PC-9 (cell line): ENCODE measurements at regions not wholly inside any gene's neighbourhood (a gene's known extent, or its start where the extent isn't known, plus 50 kb on each side); places are given as distances from the start of the nearest gene placed in this dataset.

Source experiments
- BruUV-seq: library from RNA; stranded (reverse); fragments of 400-500 nt; replicated peaks from 2 replicates; lab custom pipeline; 2021; lab: Mats Ljungman, UMichigan
- CTCF ChIA-PET: fragments of 300-600 bp; sonication (Branson Sonifier 250); formaldehyde crosslinking; loops from one replicate; lab custom pipeline; 2022; ENCODE audit warnings: antibody characterized with exemption; lab: Charles Lee
- POLR2A ChIA-PET: fragments of 300-600 bp; sonication (Branson Sonifier 250); formaldehyde crosslinking; loops from one replicate; lab custom pipeline; 2022; ENCODE audit warnings: antibody characterized with exemption; ENCODE audit not compliant: unreplicated experiment; lab: Charles Lee
- DNase-seq, 2 experiments: peaks; one replicate each; pipeline versions ENCODE4 v3.0.0 to v3.0.0-alpha.2; 2015 to 2022; ENCODE audit warnings: mixed read lengths in 1 of 2
- H2AFZ ChIP-seq: fragments of 200-600 bp; sonication (generic); 2 replicates; pipeline ENCODE4 v1.8.1; 2017; ENCODE audit warnings: antibody characterized with exemption
- H3F3A ChIP-seq: fragments of 200-600 bp; sonication (generic); 2 replicates; pipeline ENCODE4 v1.8.1; 2017; ENCODE audit warnings: antibody characterized with exemption, mild to moderate bottlenecking, low read depth; ENCODE audit not compliant: insufficient read depth
- H3K27ac ChIP-seq: fragments of 200-600 bp; sonication (generic); 2 replicates; pipeline ENCODE4 v1.6.1; 2016; ENCODE audit warnings: mixed run types
- H3K27me3 ChIP-seq: fragments of 200-600 bp; sonication (generic); 2 replicates; pipeline ENCODE4 v1.6.1; 2016; ENCODE audit warnings: low read depth, mixed run types; ENCODE audit not compliant: insufficient read depth
- H3K36me3 ChIP-seq: fragments of 200-600 bp; sonication (generic); 2 replicates; pipeline ENCODE4 v1.6.1; 2016; ENCODE audit warnings: low read depth, mixed run types
- H3K4me1 ChIP-seq: fragments of 200-600 bp; sonication (generic); replicated peaks from 2 replicates; pipeline ENCODE4 v1.6.1; 2016; ENCODE audit warnings: mixed run types; ENCODE audit not compliant: insufficient read depth
- H3K4me2 ChIP-seq: fragments of 200-600 bp; sonication (generic); 2 replicates; pipeline ENCODE4 v1.6.1; 2017; ENCODE audit warnings: mixed run types
- H3K4me3 ChIP-seq: fragments of 200-600 bp; sonication (generic); 2 replicates; pipeline ENCODE4 v1.6.1; 2016; ENCODE audit warnings: mixed run types
- H3K79me2 ChIP-seq: fragments of 200-600 bp; sonication (generic); 2 replicates; pipeline ENCODE4 v1.6.1; 2017; ENCODE audit warnings: low read depth, mixed run types
- H3K9me2 ChIP-seq: fragments of 200-600 bp; sonication (generic); 2 replicates; pipeline ENCODE4 v1.8.1; 2017; ENCODE audit warnings: mild to moderate bottlenecking; ENCODE audit not compliant: insufficient read depth
- H3K9me3 ChIP-seq: fragments of 200-600 bp; sonication (generic); 2 replicates; pipeline ENCODE4 v1.8.1; 2016; ENCODE audit warnings: low read depth; ENCODE audit not compliant: insufficient read depth
- H4K20me1 ChIP-seq: fragments of 200-600 bp; sonication (generic); 2 replicates; pipeline ENCODE4 v1.8.1; 2017; ENCODE audit not compliant: insufficient read depth
- CTCF ChIP-seq: fragments of 200-600 bp; sonication (generic); conservative IDR thresholded peaks from 2 replicates; pipeline ENCODE4 v1.6.1; 2017; ENCODE audit warnings: mixed run types, antibody characterized with exemption, mild to moderate bottlenecking, moderate library complexity
- EZH2 ChIP-seq: fragments of 200-600 bp; sonication (generic); IDR thresholded peaks from 2 replicates; pipeline ENCODE4 v1.8.0; 2017; ENCODE audit warnings: antibody characterized with exemption, low read depth
- intact Hi-C: fragments of 100-400 bp; cut with micrococcal nuclease; formaldehyde crosslinking; loops from one replicate; pipeline ENCODE4 v1.10.0; 2022; ENCODE audit not compliant: unreplicated experiment

- H3K4me1 ChIP-seq, result no peaks in the 10 kb centered on the region
- no peak overlapping the region for H3K4me2 ChIP-seq
- peaks cover 4% of the 10 kb centered on the region; the same call in 1 of the 2 replicates for H3K9me3 ChIP-seq
- H3K27ac ChIP-seq, result no peak overlapping the region
- H3K27me3 ChIP-seq, result no peaks in the 10 kb centered on the region
- DNase-seq, result no peak
- H3F3A ChIP-seq, result no peaks in the 10 kb centered on the region
- no peak overlapping the region for H2AFZ ChIP-seq
- POLR2A ChIA-PET, result interaction anchor here (0.6 kb wide), 1 partner anchor 1419 kb away, joined by 7 read pairs; no protein-coding TSS in a partner anchor
- intact Hi-C loops, result no loop called here
- no peak overlapping the region for H3K4me3 ChIP-seq
- BruUV-seq, result no TSS peak
- CTCF ChIA-PET, result no interaction called here
- H3K9me2 ChIP-seq, result no peaks in the 10 kb centered on the region
- H4K20me1 ChIP-seq, result no peaks in the 10 kb centered on the region
- no peaks in the 10 kb centered on the region for H3K36me3 ChIP-seq
- TF ChIP-seq EZH2 (no peak), CTCF (no peak)
- H3K79me2 ChIP-seq, result no peaks in the 10 kb centered on the region
Measured at GRCh38 chr16:48471435-48471834, 86.2 kb upstream of the SIAH1 start.

- no TSS peak for BruUV-seq
- no peaks in the 10 kb centered on the region for H3K9me3 ChIP-seq
- no peak overlapping the region for H2AFZ ChIP-seq
- no peaks in the 10 kb centered on the region for H3K27me3 ChIP-seq
- DNase-seq, result peak; percentile 10 to 84
- intact Hi-C loops, result no loop called here
- H4K20me1 ChIP-seq, result no peaks in the 10 kb centered on the region
- no peak for TF ChIP-seq CTCF
- no peak for TF ChIP-seq EZH2
- ChIA-PET POLR2A (interaction anchor here (0.5 kb wide), 1 partner anchor 84 kb away, joined by 4 read pairs; no protein-coding TSS in a partner anchor), CTCF (interaction anchor here (0.7 kb wide), 1 partner anchor 96 kb away, joined by 3 read pairs; no protein-coding TSS in a partner anchor)
- no peak overlapping the region for H3K4me2 ChIP-seq
- no peaks in the 10 kb centered on the region for H3K9me2 ChIP-seq
- H3K79me2 ChIP-seq, result no peaks in the 10 kb centered on the region
- peaks cover 20% of the 10 kb centered on the region for H3K4me1 ChIP-seq
- no peak overlapping the region for H3K4me3 ChIP-seq
- peak overlapping the region; percentile 58 for H3K27ac ChIP-seq
- peaks cover 36% of the 10 kb centered on the region for H3F3A ChIP-seq
- H3K36me3 ChIP-seq, result no peaks in the 10 kb centered on the region
Measured at GRCh38 chr16:48462106-48462740, 77.0 kb upstream of the SIAH1 start.

GRCh38 chr16:48459167-48459566 is 74.0 kb upstream of the SIAH1 start:
- intact Hi-C loops, result loop anchor here (5.0 kb wide), 1 partner anchor 107 kb away; no protein-coding TSS in a partner anchor
- no peaks in the 10 kb centered on the region for H3K9me3 ChIP-seq
- H3K27ac ChIP-seq, result no peak overlapping the region
- CTCF ChIA-PET, result no interaction called here
- no peaks in the 10 kb centered on the region for H3K79me2 ChIP-seq
- POLR2A ChIA-PET, result no interaction called here
- DNase-seq, result no peak
- H3K4me2 ChIP-seq, result no peak overlapping the region
- no peaks in the 10 kb centered on the region for H3K27me3 ChIP-seq
- TF ChIP-seq CTCF (no peak), EZH2 (no peak)
- no peaks in the 10 kb centered on the region for H3K9me2 ChIP-seq
- H3K36me3 ChIP-seq, result no peaks in the 10 kb centered on the region
- BruUV-seq, result no TSS peak
- H3K4me3 ChIP-seq, result no peak overlapping the region
- H3K4me1 ChIP-seq, result peaks cover 20% of the 10 kb centered on the region
- H4K20me1 ChIP-seq, result no peaks in the 10 kb centered on the region
- no peak overlapping the region for H2AFZ ChIP-seq
- H3F3A ChIP-seq, result peaks cover 36% of the 10 kb centered on the region
